ENCODE measurements at regions not wholly inside any gene's neighbourhood (a gene's known extent, or its start where the extent isn't known, plus 50 kb on each side); places are given as distances from the start of the nearest gene placed in this dataset.

GRCh38 chr2:215635788-215636139, 199.9 kb upstream of the FN1 start (continued):
- TF ChIP-seq MAZ (IDR thresholded peaks at IDR 0.05; ENCODE audit: borderline replicate concordance, low read depth, low read length) (no peak), MAZ (CRISPR knock-in tag; IDR thresholded peaks at IDR 0.05; ENCODE audit: low read depth) (no peak), BRF2 (CRISPR knock-in tag; IDR thresholded peaks at IDR 0.05) (no peak), GATAD2A (CRISPR knock-in tag; IDR thresholded peaks at IDR 0.05) (0 out of 2 replicates have a peak, but pooled peaks have one; percentile 44), SNAPC2 (CRISPR knock-in tag; IDR thresholded peaks at IDR 0.05) (no peak), DPF2 (CRISPR knock-in tag; IDR thresholded peaks at IDR 0.05; ENCODE audit: borderline replicate concordance, low read depth) (no peak), ZNF772 (CRISPR knock-in tag; IDR thresholded peaks at IDR 0.05) (no peak), HOXA3 (CRISPR knock-in tag; IDR thresholded peaks at IDR 0.05) (no peak), EP300 (IDR thresholded peaks at IDR 0.05; ENCODE audit: low read depth in 2 of 2, low read length in 2 of 2) (0 out of 4 replicates have a peak, but pooled peaks of 1 of the 2 experiments have one; percentile 33), EP300 (CRISPR knock-in tag; IDR thresholded peaks at IDR 0.05; ENCODE audit: borderline replicate concordance) (no peak), ZNF10 (CRISPR knock-in tag; IDR thresholded peaks at IDR 0.05; ENCODE audit: borderline replicate concordance, low read depth) (no peak), ZNF253 (CRISPR knock-in tag; IDR thresholded peaks at IDR 0.05; ENCODE audit: borderline replicate concordance) (no peak), ZNF703 (CRISPR knock-in tag; IDR thresholded peaks at IDR 0.05; ENCODE audit: borderline replicate concordance) (no peak), CBX5 (CRISPR knock-in tag; IDR thresholded peaks at IDR 0.05; ENCODE audit: borderline replicate concordance) (peak; percentile 55; the same call in 1 of the 2 replicates), SETDB1 (CRISPR knock-in tag; IDR thresholded peaks at IDR 0.05; ENCODE audit: borderline replicate concordance) (no peak), XRCC5 (optimal IDR thresholded peaks at IDR 0.05; ENCODE audit: low read length) (peak; percentile 64), SOX6 (IDR thresholded peaks at IDR 0.05) (no peak), SOX6 (CRISPR knock-in tag; IDR thresholded peaks at IDR 0.05) (no peak)
- TF ChIP-seq, protein P1, sequence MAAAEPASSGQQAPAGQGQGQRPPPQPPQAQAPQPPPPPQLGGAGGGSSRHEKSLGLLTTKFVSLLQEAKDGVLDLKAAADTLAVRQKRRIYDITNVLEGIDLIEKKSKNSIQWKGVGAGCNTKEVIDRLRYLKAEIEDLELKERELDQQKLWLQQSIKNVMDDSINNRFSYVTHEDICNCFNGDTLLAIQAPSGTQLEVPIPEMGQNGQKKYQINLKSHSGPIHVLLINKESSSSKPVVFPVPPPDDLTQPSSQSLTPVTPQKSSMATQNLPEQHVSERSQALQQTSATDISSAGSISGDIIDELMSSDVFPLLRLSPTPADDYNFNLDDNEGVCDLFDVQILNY (CRISPR knock-in tag; conservative IDR thresholded peaks at IDR 0.05): no peak
- TF ChIP-seq, protein P2, sequence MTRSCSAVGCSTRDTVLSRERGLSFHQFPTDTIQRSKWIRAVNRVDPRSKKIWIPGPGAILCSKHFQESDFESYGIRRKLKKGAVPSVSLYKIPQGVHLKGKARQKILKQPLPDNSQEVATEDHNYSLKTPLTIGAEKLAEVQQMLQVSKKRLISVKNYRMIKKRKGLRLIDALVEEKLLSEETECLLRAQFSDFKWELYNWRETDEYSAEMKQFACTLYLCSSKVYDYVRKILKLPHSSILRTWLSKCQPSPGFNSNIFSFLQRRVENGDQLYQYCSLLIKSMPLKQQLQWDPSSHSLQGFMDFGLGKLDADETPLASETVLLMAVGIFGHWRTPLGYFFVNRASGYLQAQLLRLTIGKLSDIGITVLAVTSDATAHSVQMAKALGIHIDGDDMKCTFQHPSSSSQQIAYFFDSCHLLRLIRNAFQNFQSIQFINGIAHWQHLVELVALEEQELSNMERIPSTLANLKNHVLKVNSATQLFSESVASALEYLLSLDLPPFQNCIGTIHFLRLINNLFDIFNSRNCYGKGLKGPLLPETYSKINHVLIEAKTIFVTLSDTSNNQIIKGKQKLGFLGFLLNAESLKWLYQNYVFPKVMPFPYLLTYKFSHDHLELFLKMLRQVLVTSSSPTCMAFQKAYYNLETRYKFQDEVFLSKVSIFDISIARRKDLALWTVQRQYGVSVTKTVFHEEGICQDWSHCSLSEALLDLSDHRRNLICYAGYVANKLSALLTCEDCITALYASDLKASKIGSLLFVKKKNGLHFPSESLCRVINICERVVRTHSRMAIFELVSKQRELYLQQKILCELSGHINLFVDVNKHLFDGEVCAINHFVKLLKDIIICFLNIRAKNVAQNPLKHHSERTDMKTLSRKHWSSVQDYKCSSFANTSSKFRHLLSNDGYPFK (CRISPR knock-in tag; IDR thresholded peaks at IDR 0.05; ENCODE audit: borderline replicate concordance): no peak
- TF ChIP-seq, protein P3, sequence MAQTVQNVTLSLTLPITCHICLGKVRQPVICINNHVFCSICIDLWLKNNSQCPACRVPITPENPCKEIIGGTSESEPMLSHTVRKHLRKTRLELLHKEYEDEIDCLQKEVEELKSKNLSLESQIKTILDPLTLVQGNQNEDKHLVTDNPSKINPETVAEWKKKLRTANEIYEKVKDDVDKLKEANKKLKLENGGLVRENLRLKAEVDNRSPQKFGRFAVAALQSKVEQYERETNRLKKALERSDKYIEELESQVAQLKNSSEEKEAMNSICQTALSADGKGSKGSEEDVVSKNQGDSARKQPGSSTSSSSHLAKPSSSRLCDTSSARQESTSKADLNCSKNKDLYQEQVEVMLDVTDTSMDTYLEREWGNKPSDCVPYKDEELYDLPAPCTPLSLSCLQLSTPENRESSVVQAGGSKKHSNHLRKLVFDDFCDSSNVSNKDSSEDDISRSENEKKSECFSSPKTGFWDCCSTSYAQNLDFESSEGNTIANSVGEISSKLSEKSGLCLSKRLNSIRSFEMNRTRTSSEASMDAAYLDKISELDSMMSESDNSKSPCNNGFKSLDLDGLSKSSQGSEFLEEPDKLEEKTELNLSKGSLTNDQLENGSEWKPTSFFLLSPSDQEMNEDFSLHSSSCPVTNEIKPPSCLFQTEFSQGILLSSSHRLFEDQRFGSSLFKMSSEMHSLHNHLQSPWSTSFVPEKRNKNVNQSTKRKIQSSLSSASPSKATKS (CRISPR knock-in tag; IDR thresholded peaks at IDR 0.05): no peak
- TF ChIP-seq, protein P4, sequence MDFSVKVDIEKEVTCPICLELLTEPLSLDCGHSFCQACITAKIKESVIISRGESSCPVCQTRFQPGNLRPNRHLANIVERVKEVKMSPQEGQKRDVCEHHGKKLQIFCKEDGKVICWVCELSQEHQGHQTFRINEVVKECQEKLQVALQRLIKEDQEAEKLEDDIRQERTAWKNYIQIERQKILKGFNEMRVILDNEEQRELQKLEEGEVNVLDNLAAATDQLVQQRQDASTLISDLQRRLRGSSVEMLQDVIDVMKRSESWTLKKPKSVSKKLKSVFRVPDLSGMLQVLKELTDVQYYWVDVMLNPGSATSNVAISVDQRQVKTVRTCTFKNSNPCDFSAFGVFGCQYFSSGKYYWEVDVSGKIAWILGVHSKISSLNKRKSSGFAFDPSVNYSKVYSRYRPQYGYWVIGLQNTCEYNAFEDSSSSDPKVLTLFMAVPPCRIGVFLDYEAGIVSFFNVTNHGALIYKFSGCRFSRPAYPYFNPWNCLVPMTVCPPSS (IDR thresholded peaks at IDR 0.05): no peak

Data from HepG2 (cell line).